H9 (cell line): ENCODE measurements at regions not wholly inside any gene's neighbourhood (a gene's known extent, or its start where the extent isn't known, plus 50 kb on each side); places are given as distances from the start of the nearest gene placed in this dataset.
A peak's percentile ranks its signal among the peaks of the same experiment; 100 is the strongest.

Source experiments
- DNase-seq: peaks from one replicate; pipeline ENCODE4 v3.0.0-alpha.2; 2017
- H2AFZ ChIP-seq: one replicate; pipeline ENCODE4 v1.6.1; 2013; ENCODE audit warnings: mild to moderate bottlenecking, low read length, control low read depth, moderate library complexity
- H2AK5ac ChIP-seq: 2 replicates; pipeline ENCODE4 v1.6.1; 2013; ENCODE audit warnings: low read length, control low read depth, mixed read lengths; ENCODE audit not compliant: insufficient read length
- H2BK120ac ChIP-seq: one replicate; pipeline ENCODE4 v1.6.1; 2013; ENCODE audit warnings: low read depth, mild to moderate bottlenecking, low read length, control low read depth, inconsistent platforms; ENCODE audit not compliant: poor library complexity, severe bottlenecking
- H2BK12ac ChIP-seq: 2 replicates; pipeline ENCODE4 v1.6.1; 2013; ENCODE audit warnings: low read length, control low read depth, mixed read lengths, low read depth; ENCODE audit not compliant: insufficient read length
- H2BK15ac ChIP-seq: 2 replicates; pipeline ENCODE4 v1.6.1; 2013; ENCODE audit warnings: low read depth, low read length, control low read depth
- H2BK20ac ChIP-seq: one replicate; pipeline ENCODE4 v1.6.1; 2013; ENCODE audit warnings: low read depth, mild to moderate bottlenecking, low read length, control low read depth, inconsistent platforms; ENCODE audit not compliant: poor library complexity, severe bottlenecking
- H2BK5ac ChIP-seq: 2 replicates; pipeline ENCODE4 v1.6.1; 2013; ENCODE audit warnings: low read length, control low read depth, mixed read lengths; ENCODE audit not compliant: insufficient read length
- H3K14ac ChIP-seq: 2 replicates; pipeline ENCODE4 v1.6.1; 2013; ENCODE audit warnings: low read length, control low read depth; ENCODE audit not compliant: insufficient read depth
- H3K18ac ChIP-seq: 2 replicates; pipeline ENCODE4 v1.6.1; 2013; ENCODE audit warnings: low read depth, mild to moderate bottlenecking, mixed read lengths, low read length, control low read depth; ENCODE audit not compliant: insufficient read length
- H3K23ac ChIP-seq: 2 replicates; pipeline ENCODE4 v1.6.1; 2013; ENCODE audit warnings: low read length, control low read depth, mixed read lengths, low read depth; ENCODE audit not compliant: insufficient read length
- H3K23me2 ChIP-seq: 2 replicates; pipeline ENCODE4 v1.6.1; 2013; ENCODE audit warnings: low read depth, mild to moderate bottlenecking, mixed read lengths, low read length, control low read depth; ENCODE audit not compliant: insufficient read length, poor library complexity, severe bottlenecking
- H3K27ac ChIP-seq: 2 replicates; pipeline ENCODE4 v1.5.1; 2013; ENCODE audit warnings: low read length, control low read depth, mixed read lengths, low read depth; ENCODE audit not compliant: insufficient read length
- H3K27me3 ChIP-seq: 2 replicates; pipeline ENCODE4 v1.6.1; 2013; ENCODE audit warnings: low read length, control low read depth, inconsistent platforms; ENCODE audit not compliant: insufficient read depth
- H3K4ac ChIP-seq: 2 replicates; pipeline ENCODE4 v1.6.1; 2013; ENCODE audit warnings: low read depth, mild to moderate bottlenecking, control low read depth, inconsistent platforms, low read length, moderate library complexity
- H3K4me1 ChIP-seq: 2 replicates; pipeline ENCODE4 v1.6.1; 2013; ENCODE audit warnings: low read length, control low read depth, inconsistent platforms; ENCODE audit not compliant: insufficient read depth
- H3K4me2 ChIP-seq: 2 replicates; pipeline ENCODE4 v1.6.1; 2013; ENCODE audit warnings: low read length, control low read depth, mixed read lengths; ENCODE audit not compliant: insufficient read length, insufficient read depth
- H3K56ac ChIP-seq: 2 replicates; pipeline ENCODE4 v1.6.1; 2013; ENCODE audit warnings: low read depth, mild to moderate bottlenecking, mixed read lengths, low read length, control low read depth; ENCODE audit not compliant: insufficient read length
- H3K79me1 ChIP-seq: 2 replicates; pipeline ENCODE4 v1.6.1; 2013; ENCODE audit warnings: low read depth, mild to moderate bottlenecking, moderate library complexity, low read length, control low read depth, inconsistent platforms; ENCODE audit not compliant: insufficient read depth, poor library complexity, severe bottlenecking
- H3K79me2 ChIP-seq: 2 replicates; pipeline ENCODE4 v1.6.1; 2013; ENCODE audit warnings: low read length, control low read depth, inconsistent platforms; ENCODE audit not compliant: insufficient read depth
- H3K9ac ChIP-seq: 2 replicates; pipeline ENCODE4 v1.6.1; 2013; ENCODE audit warnings: low read length, control low read depth, mixed read lengths; ENCODE audit not compliant: insufficient read length; ENCODE audit errors: extremely low read depth
- H3K9me3 ChIP-seq: one replicate; pipeline ENCODE4 v1.6.1; 2013; ENCODE audit warnings: low read depth, low read length, inconsistent platforms; ENCODE audit not compliant: control insufficient read depth
- H3T11ph ChIP-seq: one replicate; pipeline ENCODE4 v1.6.1; 2013; ENCODE audit warnings: mild to moderate bottlenecking, low read length, control low read depth, inconsistent platforms
- H4K20me1 ChIP-seq: one replicate; pipeline ENCODE4 v1.6.1; 2013; ENCODE audit not compliant: control insufficient read depth, insufficient read length, insufficient read depth
- H4K5ac ChIP-seq: 2 replicates; pipeline ENCODE4 v1.6.1; 2013; ENCODE audit warnings: low read depth, mild to moderate bottlenecking, mixed read lengths, low read length, control low read depth; ENCODE audit not compliant: insufficient read length
- H4K8ac ChIP-seq: replicated peaks from 2 replicates; pipeline ENCODE4 v1.6.1; 2013; ENCODE audit warnings: low read length, control low read depth, mixed read lengths, low read depth; ENCODE audit not compliant: insufficient read length
- H4K91ac ChIP-seq: 2 replicates; pipeline ENCODE4 v1.6.1; 2013; ENCODE audit warnings: low read depth, mild to moderate bottlenecking, moderate library complexity, mixed read lengths, low read length, control low read depth; ENCODE audit not compliant: insufficient read length
- H3K27ac Mint-ChIP-seq, 3 experiments: 2 replicates in 2 of 3; 3 replicates in 1 of 3; pipeline ENCODE4 v1.8.0; 2020 to 2021; ENCODE audit warnings: mixed read lengths in 3 of 3, mild to moderate bottlenecking in 1 of 3, moderate library complexity in 1 of 3
- H3K27me3 Mint-ChIP-seq: 2 replicates; pipeline ENCODE4 v1.8.0; 2021; ENCODE audit warnings: low read depth, mild to moderate bottlenecking, moderate library complexity, mixed read lengths
- H3K36me3 Mint-ChIP-seq, 3 experiments: 2 replicates in 2 of 3; 3 replicates in 1 of 3; pipeline ENCODE4 v1.8.0; 2020 to 2021; ENCODE audit warnings: low read depth in 3 of 3, mixed read lengths in 3 of 3; ENCODE audit not compliant: insufficient read depth in 1 of 3
- H3K4me1 Mint-ChIP-seq, 2 experiments: 2 replicates each; pipeline ENCODE4 v1.8.0; 2020; ENCODE audit warnings: mixed read lengths in 2 of 2
- H3K4me3 Mint-ChIP-seq, 2 experiments: 2 replicates in 1 of 2; 3 replicates in 1 of 2; pipeline ENCODE4 v1.8.0; 2020 to 2021; ENCODE audit warnings: mild to moderate bottlenecking in 2 of 2, mixed read lengths in 2 of 2, moderate library complexity in 1 of 2
- H3K9me3 Mint-ChIP-seq, 2 experiments: 2 replicates in 1 of 2; 3 replicates in 1 of 2; pipeline ENCODE4 v1.8.0; 2020; ENCODE audit warnings: mild to moderate bottlenecking in 2 of 2, mixed read lengths in 2 of 2, moderate library complexity in 1 of 2
- CTCF ChIP-seq: fragments of 200-600 bp; sonication (generic); conservative IDR thresholded peaks from 3 replicates; pipeline ENCODE4 v1.8.0; 2021; ENCODE audit warnings: antibody characterized with exemption, mild to moderate bottlenecking
- WGBS: extraction: QIAGEN DNeasy Blood & Tissue Kit; methylation state at CpG from one replicate; pipeline ENCODE4 v1.1.7; 2013; ENCODE audit warnings: missing lambda C conversion rate, low lambda C conversion rate, mixed read lengths; ENCODE audit not compliant: insufficient read length; ENCODE audit errors: extremely low coverage; 5-methylcytosine and 5-hydroxymethylcytosine counted together

GRCh38 chr7:125481323-125481722 is 551.7 kb upstream of the POT1 start:
- H4K91ac ChIP-seq = no peak overlapping the region
- H3K23ac ChIP-seq = no peak overlapping the region

More at GRCh38 chr7:125481323-125481722, 551.7 kb upstream of the POT1 start:
- Histone ChIP-seq H3K4ac (no peak overlapping the region), H3K79me2 (no peaks in the 10 kb centered on the region), H3K56ac (no peak overlapping the region), H2AFZ (no peak overlapping the region), H3K18ac (no peak overlapping the region), H4K20me1 (no peaks in the 10 kb centered on the region), H3K9ac (no peak overlapping the region), H3T11ph (no peak overlapping the region), H3K9me3 (no peaks in the 10 kb centered on the region), H2AK5ac (no peak overlapping the region), H2BK120ac (no peak overlapping the region), H4K8ac (no peak overlapping the region), H3K4me1 (no peaks in the 10 kb centered on the region), H3K79me1 (no peaks in the 10 kb centered on the region), H2BK5ac (no peak overlapping the region), H2BK12ac (no peak overlapping the region), H3K23me2 (no peaks in the 10 kb centered on the region), H2BK15ac (no peak overlapping the region), H2BK20ac (no peak overlapping the region), H3K27ac (no peak overlapping the region), H3K27me3 (no peaks in the 10 kb centered on the region), H4K5ac (no peak overlapping the region), H3K14ac (no peak overlapping the region), H3K4me2 (no peak overlapping the region)
- Mint-ChIP-seq H3K27ac (peak overlapping the region in 1 of 3 experiments; percentile 41; a peak in 1 of 7 replicates), H3K9me3 (no peaks in the 10 kb centered on the region), H3K36me3 (no peaks in the 10 kb centered on the region), H3K27me3 (no peaks in the 10 kb centered on the region), H3K4me3 (no peak overlapping the region), H3K4me1 (no peaks in the 10 kb centered on the region)
- DNase-seq = no peak
- WGBS = no CpG with 5 or more reads among the region's 7 CpGs
- no peak for TF ChIP-seq CTCF
